ENCODE measurements at regions not wholly inside any gene's neighbourhood (a gene's known extent, or its start where the extent isn't known, plus 50 kb on each side); places are given as distances from the start of the nearest gene placed in this dataset.
"Not testable (repeated sequence)": the region's sequence is repeated elsewhere in the genome, so short reads cannot be mapped to it uniquely, and the experiment has no call there.

- no peak overlapping the region for H3K27ac Mint-ChIP-seq
- ATAC-seq (replicated peaks), result no peak
- H3K36me3 Mint-ChIP-seq (ENCODE audit: low read depth), result peaks cover 6% of the 10 kb centered on the region
- H3K27me3 Mint-ChIP-seq, result peaks cover 32% of the 10 kb centered on the region
- H3K9me3 Mint-ChIP-seq, result peaks cover 14% of the 10 kb centered on the region
- no peaks in the 10 kb centered on the region for H3K4me1 Mint-ChIP-seq
- no peak overlapping the region for H3K4me3 Mint-ChIP-seq
Observed at GRCh38 chr14:101666264-101666663, 95.2 kb upstream of the PPP2R5C start.

- Mint-ChIP-seq H3K4me1 (no peaks in the 10 kb centered on the region), H3K27ac (no peak overlapping the region), H3K36me3 (ENCODE audit: low read depth) (peaks cover 6% of the 10 kb centered on the region), H3K4me3 (no peak overlapping the region), H3K9me3 (peaks cover 17% of the 10 kb centered on the region), H3K27me3 (peaks cover 22% of the 10 kb centered on the region)
- no peak for ATAC-seq (replicated peaks)
Observed at GRCh38 chr14:101669629-101670028, 91.9 kb upstream of the PPP2R5C start.

GRCh38 chr14:101673873-101674272, 87.6 kb upstream of the PPP2R5C start:
- peaks cover 17% of the 10 kb centered on the region for H3K9me3 Mint-ChIP-seq
- no peak for ATAC-seq (replicated peaks)
- no peak overlapping the region for H3K4me3 Mint-ChIP-seq
- no peak overlapping the region for H3K27ac Mint-ChIP-seq
- H3K27me3 Mint-ChIP-seq, result peaks cover 10% of the 10 kb centered on the region
- no peaks in the 10 kb centered on the region for H3K4me1 Mint-ChIP-seq
- H3K36me3 Mint-ChIP-seq (ENCODE audit: low read depth), result peaks cover 6% of the 10 kb centered on the region

DNA sequence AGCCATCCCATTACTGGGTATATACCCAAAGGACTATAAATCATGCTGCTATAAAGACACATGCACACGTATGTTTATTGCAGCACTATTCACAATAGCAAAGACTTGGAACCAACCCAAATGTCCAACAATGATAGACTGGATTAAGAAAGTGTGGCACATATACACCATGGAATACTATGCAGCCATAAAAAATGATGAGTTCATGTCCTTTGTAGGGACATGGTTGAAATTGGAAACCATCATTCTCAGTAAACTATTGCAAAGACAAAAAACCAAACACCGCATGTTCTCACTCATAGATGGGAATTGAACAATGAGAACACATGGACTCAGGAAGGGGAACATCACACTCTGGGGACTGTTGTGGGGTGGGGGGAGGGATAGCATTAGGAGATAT, 85.7 kb upstream of the PPP2R5C start:
- H3K27ac Mint-ChIP-seq; ATAC-seq (replicated peaks); H3K4me1 Mint-ChIP-seq; H3K27me3 Mint-ChIP-seq; H3K9me3 Mint-ChIP-seq; H3K36me3 Mint-ChIP-seq (ENCODE audit: low read depth); H3K4me3 Mint-ChIP-seq: not testable (repeated sequence)

- not testable (repeated sequence) for H3K36me3 Mint-ChIP-seq (ENCODE audit: low read depth); H3K27ac Mint-ChIP-seq; H3K4me3 Mint-ChIP-seq; ATAC-seq (replicated peaks); H3K9me3 Mint-ChIP-seq; H3K27me3 Mint-ChIP-seq; H3K4me1 Mint-ChIP-seq
Observed at GRCh38 chr14:101677912-101678327, 83.6 kb upstream of the PPP2R5C start.

GRCh38 chr14:101681795-101682194, 79.7 kb upstream of the PPP2R5C start:
- no peak for ATAC-seq (replicated peaks)
- no peaks in the 10 kb centered on the region for H3K9me3 Mint-ChIP-seq
- H3K36me3 Mint-ChIP-seq (ENCODE audit: low read depth), result no peaks in the 10 kb centered on the region
- peaks cover 3% of the 10 kb centered on the region for H3K27me3 Mint-ChIP-seq
- H3K4me1 Mint-ChIP-seq, result no peaks in the 10 kb centered on the region
- no peak overlapping the region for H3K4me3 Mint-ChIP-seq
- no peak overlapping the region for H3K27ac Mint-ChIP-seq

DNA sequence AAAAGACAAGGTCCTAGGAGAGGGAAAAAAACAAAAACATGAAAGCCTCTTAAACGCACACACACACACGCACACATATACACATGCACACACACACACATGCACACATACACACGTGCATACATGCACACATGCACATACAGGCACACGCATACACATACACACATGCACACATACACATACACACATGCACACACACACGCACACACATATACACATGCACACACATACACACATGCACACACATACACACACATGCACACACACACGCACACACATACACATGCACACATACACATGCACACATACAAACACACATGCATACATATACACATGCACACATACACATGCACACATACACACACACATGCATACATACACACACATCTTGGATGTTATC, 78.1 kb upstream of the PPP2R5C start:
- Mint-ChIP-seq H3K27me3 (peaks cover 3% of the 10 kb centered on the region), H3K4me1 (no peaks in the 10 kb centered on the region), H3K9me3 (no peaks in the 10 kb centered on the region), H3K27ac (no peak overlapping the region), H3K36me3 (ENCODE audit: low read depth) (no peaks in the 10 kb centered on the region), H3K4me3 (no peak overlapping the region)
- ATAC-seq (replicated peaks), result no peak

- Mint-ChIP-seq H3K4me1 (no peaks in the 10 kb centered on the region), H3K27me3 (peaks cover 3% of the 10 kb centered on the region), H3K9me3 (no peaks in the 10 kb centered on the region), H3K4me3 (no peak overlapping the region), H3K27ac (no peak overlapping the region), H3K36me3 (ENCODE audit: low read depth) (no peaks in the 10 kb centered on the region)
- ATAC-seq (replicated peaks), result no peak
Observed at GRCh38 chr14:101687756-101688546, 73.6 kb upstream of the PPP2R5C start.

DNA sequence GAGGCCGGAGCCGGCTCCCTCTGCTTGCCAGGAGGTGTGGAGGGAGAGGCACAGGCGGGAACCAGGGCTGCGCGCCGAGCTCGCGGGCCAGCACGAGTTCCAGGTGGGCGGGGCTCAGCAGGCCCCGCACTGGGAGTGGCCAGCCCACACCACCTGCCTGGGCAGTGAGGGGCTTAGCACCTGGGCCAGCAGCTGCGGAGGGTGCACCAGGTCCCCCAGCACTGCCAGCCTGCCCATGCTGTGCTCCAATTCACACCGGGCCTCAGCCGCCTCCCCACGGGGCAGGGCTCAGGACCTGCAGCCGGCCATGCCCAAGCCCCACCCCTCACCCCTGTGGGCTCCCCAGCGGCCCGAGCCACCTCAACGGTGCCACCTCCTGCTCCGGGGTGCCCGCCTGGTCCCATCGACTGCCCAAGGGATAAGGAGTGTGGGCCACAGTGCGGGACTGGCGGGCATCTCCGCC, 72.4 kb upstream of the PPP2R5C start:
- no peaks in the 10 kb centered on the region for H3K4me1 Mint-ChIP-seq
- H3K27me3 Mint-ChIP-seq, result peaks cover 3% of the 10 kb centered on the region
- H3K36me3 Mint-ChIP-seq (ENCODE audit: low read depth), result no peaks in the 10 kb centered on the region
- ATAC-seq (replicated peaks), result no peak
- no peak overlapping the region for H3K27ac Mint-ChIP-seq
- no peak overlapping the region for H3K4me3 Mint-ChIP-seq
- H3K9me3 Mint-ChIP-seq, result no peaks in the 10 kb centered on the region

DNA sequence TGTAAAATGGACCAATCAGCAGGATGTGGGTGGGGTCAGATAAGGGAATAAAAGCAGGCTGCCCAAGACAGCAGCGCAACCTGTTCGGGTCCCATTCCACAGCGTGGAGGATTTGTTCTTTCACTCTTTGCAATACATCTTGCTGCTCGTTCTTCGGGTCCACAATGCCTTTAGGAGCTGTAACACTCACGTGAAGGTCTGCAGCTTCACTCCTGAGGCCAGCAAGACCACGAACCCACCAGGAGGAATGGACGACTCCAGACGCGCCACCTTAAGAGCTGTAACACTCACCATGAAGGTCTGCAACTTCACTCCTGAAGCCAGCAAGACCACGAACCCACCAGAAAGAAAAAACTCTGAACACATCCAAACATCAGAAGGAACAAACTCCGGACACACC, 71.5 kb upstream of the PPP2R5C start:
- not testable (repeated sequence) for H3K4me1 Mint-ChIP-seq

GRCh38 chr14:101695659-101696058, 65.8 kb upstream of the PPP2R5C start:
- Mint-ChIP-seq H3K9me3 (peaks cover 6% of the 10 kb centered on the region), H3K36me3 (ENCODE audit: low read depth) (no peaks in the 10 kb centered on the region), H3K27me3 (no peaks in the 10 kb centered on the region), H3K4me1 (no peaks in the 10 kb centered on the region), H3K4me3 (no peak overlapping the region), H3K27ac (no peak overlapping the region)
- ATAC-seq (replicated peaks), result no peak

More for the DNA sequence above, 71.5 kb upstream of the PPP2R5C start:
- H3K27me3 Mint-ChIP-seq; H3K36me3 Mint-ChIP-seq (ENCODE audit: low read depth); H3K27ac Mint-ChIP-seq; ATAC-seq (replicated peaks); H3K9me3 Mint-ChIP-seq; H3K4me3 Mint-ChIP-seq: not testable (repeated sequence)

GRCh38 chr14:101704140-101704539, 57.4 kb upstream of the PPP2R5C start:
- ATAC-seq (replicated peaks), result peak; percentile 25
- H3K4me3 Mint-ChIP-seq, result no peak overlapping the region
- no peak overlapping the region for H3K27ac Mint-ChIP-seq
- no peaks in the 10 kb centered on the region for H3K36me3 Mint-ChIP-seq (ENCODE audit: low read depth)
- no peaks in the 10 kb centered on the region for H3K27me3 Mint-ChIP-seq
- no peaks in the 10 kb centered on the region for H3K9me3 Mint-ChIP-seq
- H3K4me1 Mint-ChIP-seq, result peaks cover 19% of the 10 kb centered on the region

GRCh38 chr14:101705733-101706508, 55.6 kb upstream of the PPP2R5C start:
- peak overlapping the region; percentile 85 for H3K27ac Mint-ChIP-seq
- H3K36me3 Mint-ChIP-seq (ENCODE audit: low read depth), result no peaks in the 10 kb centered on the region
- H3K27me3 Mint-ChIP-seq, result no peaks in the 10 kb centered on the region
- peak; percentile 72 for ATAC-seq (replicated peaks)
- peak overlapping the region; percentile 80 for H3K4me3 Mint-ChIP-seq
- no peaks in the 10 kb centered on the region for H3K9me3 Mint-ChIP-seq
- peaks cover 19% of the 10 kb centered on the region for H3K4me1 Mint-ChIP-seq

GRCh38 chr14:101706509-101707067, 54.9 kb upstream of the PPP2R5C start:
- Mint-ChIP-seq H3K27me3 (no peaks in the 10 kb centered on the region), H3K36me3 (ENCODE audit: low read depth) (no peaks in the 10 kb centered on the region), H3K4me3 (peak overlapping the region; percentile 61), H3K4me1 (peaks cover 19% of the 10 kb centered on the region), H3K9me3 (no peaks in the 10 kb centered on the region), H3K27ac (peak overlapping the region; percentile 47)
- no peak for ATAC-seq (replicated peaks)
